Fibroblast of lung (primary cell): ENCODE measurements at regions not wholly inside any gene's neighbourhood (a gene's known extent, or its start where the extent isn't known, plus 50 kb on each side); places are given as distances from the start of the nearest gene placed in this dataset.

Experiments
- CTCF ChIP-seq, 2 donors: IDR thresholded peaks in 1 of 2; conservative IDR thresholded peaks in 1 of 2; 1 replicate in 1 of 2; 2 replicates in 1 of 2; pipeline ENCODE4 v1.5.1; 2011 to 2012; ENCODE audit warnings: low read length in 2 of 2, control low read depth in 1 of 2, inconsistent platforms in 1 of 2, low read depth in 1 of 2, mild to moderate bottlenecking in 1 of 2
- EZH2 ChIP-seq: IDR thresholded peaks from 2 replicates; pipeline ENCODE4 v1.5.1; 2012; ENCODE audit warnings: low read length, control low read depth, mild to moderate bottlenecking; ENCODE audit errors: missing control alignments

DNA sequence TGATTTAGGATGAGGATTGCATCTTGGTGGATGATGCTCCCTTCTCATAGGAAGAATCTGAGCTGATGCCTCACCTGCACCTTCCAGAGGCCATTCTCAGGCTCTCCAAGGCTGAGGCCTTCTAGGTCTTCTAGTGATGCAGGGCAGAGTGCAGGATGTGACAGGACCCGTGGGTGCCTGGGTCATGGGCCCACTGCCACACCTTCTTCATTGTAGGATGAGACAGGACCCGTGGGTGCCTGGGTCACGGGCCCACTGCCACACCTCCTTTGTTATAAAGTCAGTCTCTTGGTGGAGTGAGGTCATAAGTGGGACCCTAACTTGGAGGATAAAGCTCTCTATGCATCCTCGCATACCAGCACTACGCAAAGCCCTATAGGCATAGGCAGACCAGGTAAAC is 109.9 kb upstream of the TCERG1L start:
- TF ChIP-seq CTCF (conservative IDR thresholded peaks at IDR 0.05 in 1 of 2, IDR thresholded peaks at IDR 0.05 in 1 of 2; ENCODE audit: low read depth in 1 of 2, low read length in 2 of 2) (no peak), EZH2 (no peak)
